ENCODE measurements at regions not wholly inside any gene's neighbourhood (a gene's known extent, or its start where the extent isn't known, plus 50 kb on each side); places are given as distances from the start of the nearest gene placed in this dataset.
"Not testable (repeated sequence)": the region's sequence is repeated elsewhere in the genome, so short reads cannot be mapped to it uniquely, and the experiment has no call there.

GRCh38 chr3:66842761-66843464 lies 155.2 kb upstream of the KBTBD8 start:
- DNase-seq (ENCODE audit: low read depth in 2 of 2): not testable (repeated sequence)

GRCh38 chr3:66851894-66852613 lies 146.1 kb upstream of the KBTBD8 start:
- DNase-seq (ENCODE audit: low read depth in 2 of 2): no peak

GRCh38 chr3:66854601-66855151 lies 143.4 kb upstream of the KBTBD8 start:
- DNase-seq (ENCODE audit: low read depth in 2 of 2): no peak

GRCh38 chr3:66856533-66856932 lies 141.6 kb upstream of the KBTBD8 start:
- no peak for DNase-seq (ENCODE audit: low read depth in 2 of 2)

GRCh38 chr3:66858656-66859381 lies 139.3 kb upstream of the KBTBD8 start:
- no peak for DNase-seq (ENCODE audit: low read depth in 2 of 2)

- no peak for DNase-seq (ENCODE audit: low read depth in 2 of 2)
Measured at GRCh38 chr3:66860771-66861170, 137.3 kb upstream of the KBTBD8 start.

GRCh38 chr3:66863205-66864111 lies 134.6 kb upstream of the KBTBD8 start:
- DNase-seq (ENCODE audit: low read depth in 2 of 2): no peak

- no peak for DNase-seq (ENCODE audit: low read depth in 2 of 2)
Measured at GRCh38 chr3:66884659-66885058, 113.4 kb upstream of the KBTBD8 start.

- DNase-seq (ENCODE audit: low read depth in 2 of 2): no peak
Measured at GRCh38 chr3:66885326-66886000, 112.6 kb upstream of the KBTBD8 start.

GRCh38 chr3:66889750-66890494 lies 108.2 kb upstream of the KBTBD8 start:
- no peak for DNase-seq (ENCODE audit: low read depth in 2 of 2)

- DNase-seq (ENCODE audit: low read depth in 2 of 2): peak in 1 of 2 donors; percentile 2
Measured at GRCh38 chr3:66898155-66898554, 100.0 kb upstream of the KBTBD8 start.

GRCh38 chr3:66904336-66904735 lies 93.8 kb upstream of the KBTBD8 start:
- DNase-seq (ENCODE audit: low read depth in 2 of 2): no peak

GRCh38 chr3:66904831-66905493 lies 93.1 kb upstream of the KBTBD8 start:
- DNase-seq (ENCODE audit: low read depth in 2 of 2): no peak

GRCh38 chr3:66907136-66907535 lies 91.0 kb upstream of the KBTBD8 start:
- DNase-seq (ENCODE audit: low read depth in 2 of 2): no peak

- DNase-seq (ENCODE audit: low read depth in 2 of 2): no peak
Measured at GRCh38 chr3:66910266-66911055, 87.6 kb upstream of the KBTBD8 start.

- DNase-seq (ENCODE audit: low read depth in 2 of 2): no peak
Measured at GRCh38 chr3:66912306-66912705, 85.8 kb upstream of the KBTBD8 start.

GRCh38 chr3:66922058-66922457 lies 76.0 kb upstream of the KBTBD8 start:
- no peak for DNase-seq (ENCODE audit: low read depth in 2 of 2)

GRCh38 chr3:66923969-66924368 lies 74.1 kb upstream of the KBTBD8 start:
- DNase-seq (ENCODE audit: low read depth in 2 of 2): no peak

Data from dermis microvascular lymphatic vessel endothelial cell (primary cell).